ENCODE measurements at regions not wholly inside any gene's neighbourhood (a gene's known extent, or its start where the extent isn't known, plus 50 kb on each side); places are given as distances from the start of the nearest gene placed in this dataset.

- peaks cover 20% of the 10 kb centered on the region for H3K9me3 ChIP-seq
- no peak overlapping the region for H3K27ac ChIP-seq
- no peaks in the 10 kb centered on the region for H3K4me1 ChIP-seq (ENCODE audit: control insufficient read depth in 1 of 2, insufficient read depth in 1 of 2, low read depth in 1 of 2, low read length in 1 of 2)
- no peak for TF ChIP-seq CTCF (IDR thresholded peaks at IDR 0.05)
- no peak overlapping the region for H3K4me3 ChIP-seq (ENCODE audit: low read depth in 1 of 2, low read length in 1 of 2)
- H3K36me3 ChIP-seq, result no peaks in the 10 kb centered on the region
- no peaks in the 10 kb centered on the region for H3K27me3 ChIP-seq
Observed at GRCh38 chr2:52572469-52572894, 1195.1 kb upstream of the CHAC2 start.

GRCh38 chr2:52571380-52572347 lies 1195.9 kb upstream of the CHAC2 start:
- no peak for TF ChIP-seq CTCF (IDR thresholded peaks at IDR 0.05)
- Histone ChIP-seq H3K4me3 (ENCODE audit: low read depth in 1 of 2, low read length in 1 of 2) (no peak overlapping the region), H3K9me3 (peaks cover 20% of the 10 kb centered on the region), H3K27me3 (no peaks in the 10 kb centered on the region), H3K4me1 (ENCODE audit: control insufficient read depth in 1 of 2, insufficient read depth in 1 of 2, low read depth in 1 of 2, low read length in 1 of 2) (no peaks in the 10 kb centered on the region), H3K27ac (no peak overlapping the region), H3K36me3 (no peaks in the 10 kb centered on the region)

GRCh38 chr2:52570716-52571115 lies 1196.9 kb upstream of the CHAC2 start:
- H3K4me1 ChIP-seq (ENCODE audit: control insufficient read depth in 1 of 2, insufficient read depth in 1 of 2, low read depth in 1 of 2, low read length in 1 of 2), result no peaks in the 10 kb centered on the region
- H3K4me3 ChIP-seq (ENCODE audit: low read depth in 1 of 2, low read length in 1 of 2), result no peak overlapping the region
- no peaks in the 10 kb centered on the region for H3K27me3 ChIP-seq
- no peaks in the 10 kb centered on the region for H3K36me3 ChIP-seq
- no peak overlapping the region for H3K27ac ChIP-seq
- TF ChIP-seq CTCF (IDR thresholded peaks at IDR 0.05), result no peak
- peaks cover 20% of the 10 kb centered on the region for H3K9me3 ChIP-seq

GRCh38 chr2:52563151-52563550 lies 1204.5 kb upstream of the CHAC2 start:
- H3K36me3 ChIP-seq, result no peaks in the 10 kb centered on the region
- TF ChIP-seq CTCF (IDR thresholded peaks at IDR 0.05), result no peak

GRCh38 chr2:52558265-52558664 lies 1209.3 kb upstream of the CHAC2 start:
- no peaks in the 10 kb centered on the region for H3K36me3 ChIP-seq
- no peak for TF ChIP-seq CTCF (IDR thresholded peaks at IDR 0.05)
- no peaks in the 10 kb centered on the region for H3K27me3 ChIP-seq
- H3K9me3 ChIP-seq, result no peaks in the 10 kb centered on the region
- H3K4me1 ChIP-seq (ENCODE audit: control insufficient read depth in 1 of 2, insufficient read depth in 1 of 2, low read depth in 1 of 2, low read length in 1 of 2), result no peaks in the 10 kb centered on the region
- no peak overlapping the region for H3K27ac ChIP-seq
- H3K4me3 ChIP-seq (ENCODE audit: low read depth in 1 of 2, low read length in 1 of 2), result no peak overlapping the region

More at GRCh38 chr2:52563151-52563550, 1204.5 kb upstream of the CHAC2 start:
- H3K4me1 ChIP-seq (ENCODE audit: control insufficient read depth in 1 of 2, insufficient read depth in 1 of 2, low read depth in 1 of 2, low read length in 1 of 2), result no peaks in the 10 kb centered on the region
- H3K27me3 ChIP-seq, result no peaks in the 10 kb centered on the region
- H3K4me3 ChIP-seq (ENCODE audit: low read depth in 1 of 2, low read length in 1 of 2), result no peak overlapping the region
- no peak overlapping the region for H3K27ac ChIP-seq
- no peaks in the 10 kb centered on the region for H3K9me3 ChIP-seq
